H9 (cell line): ENCODE measurements at regions not wholly inside any gene's neighbourhood (a gene's known extent, or its start where the extent isn't known, plus 50 kb on each side); places are given as distances from the start of the nearest gene placed in this dataset.

Experiments
- DNase-seq: peaks from one replicate; pipeline ENCODE4 v3.0.0-alpha.2; 2017
- H2AFZ ChIP-seq: one replicate; pipeline ENCODE4 v1.6.1; 2013; ENCODE audit warnings: mild to moderate bottlenecking, low read length, control low read depth, moderate library complexity
- H2AK5ac ChIP-seq: 2 replicates; pipeline ENCODE4 v1.6.1; 2013; ENCODE audit warnings: low read length, control low read depth, mixed read lengths; ENCODE audit not compliant: insufficient read length
- H2BK120ac ChIP-seq: one replicate; pipeline ENCODE4 v1.6.1; 2013; ENCODE audit warnings: low read depth, mild to moderate bottlenecking, low read length, control low read depth, inconsistent platforms; ENCODE audit not compliant: poor library complexity, severe bottlenecking
- H2BK12ac ChIP-seq: 2 replicates; pipeline ENCODE4 v1.6.1; 2013; ENCODE audit warnings: low read length, control low read depth, mixed read lengths, low read depth; ENCODE audit not compliant: insufficient read length
- H2BK15ac ChIP-seq: 2 replicates; pipeline ENCODE4 v1.6.1; 2013; ENCODE audit warnings: low read depth, low read length, control low read depth
- H2BK20ac ChIP-seq: one replicate; pipeline ENCODE4 v1.6.1; 2013; ENCODE audit warnings: low read depth, mild to moderate bottlenecking, low read length, control low read depth, inconsistent platforms; ENCODE audit not compliant: poor library complexity, severe bottlenecking
- H2BK5ac ChIP-seq: 2 replicates; pipeline ENCODE4 v1.6.1; 2013; ENCODE audit warnings: low read length, control low read depth, mixed read lengths; ENCODE audit not compliant: insufficient read length
- H3K14ac ChIP-seq: 2 replicates; pipeline ENCODE4 v1.6.1; 2013; ENCODE audit warnings: low read length, control low read depth; ENCODE audit not compliant: insufficient read depth
- H3K18ac ChIP-seq: 2 replicates; pipeline ENCODE4 v1.6.1; 2013; ENCODE audit warnings: low read depth, mild to moderate bottlenecking, mixed read lengths, low read length, control low read depth; ENCODE audit not compliant: insufficient read length
- H3K23ac ChIP-seq: 2 replicates; pipeline ENCODE4 v1.6.1; 2013; ENCODE audit warnings: low read length, control low read depth, mixed read lengths, low read depth; ENCODE audit not compliant: insufficient read length
- H3K23me2 ChIP-seq: 2 replicates; pipeline ENCODE4 v1.6.1; 2013; ENCODE audit warnings: low read depth, mild to moderate bottlenecking, mixed read lengths, low read length, control low read depth; ENCODE audit not compliant: insufficient read length, poor library complexity, severe bottlenecking
- H3K27ac ChIP-seq: 2 replicates; pipeline ENCODE4 v1.5.1; 2013; ENCODE audit warnings: low read length, control low read depth, mixed read lengths, low read depth; ENCODE audit not compliant: insufficient read length
- H3K27me3 ChIP-seq: 2 replicates; pipeline ENCODE4 v1.6.1; 2013; ENCODE audit warnings: low read length, control low read depth, inconsistent platforms; ENCODE audit not compliant: insufficient read depth
- H3K4ac ChIP-seq: 2 replicates; pipeline ENCODE4 v1.6.1; 2013; ENCODE audit warnings: low read depth, mild to moderate bottlenecking, control low read depth, inconsistent platforms, low read length, moderate library complexity
- H3K4me1 ChIP-seq: 2 replicates; pipeline ENCODE4 v1.6.1; 2013; ENCODE audit warnings: low read length, control low read depth, inconsistent platforms; ENCODE audit not compliant: insufficient read depth
- H3K4me2 ChIP-seq: 2 replicates; pipeline ENCODE4 v1.6.1; 2013; ENCODE audit warnings: low read length, control low read depth, mixed read lengths; ENCODE audit not compliant: insufficient read length, insufficient read depth
- H3K56ac ChIP-seq: 2 replicates; pipeline ENCODE4 v1.6.1; 2013; ENCODE audit warnings: low read depth, mild to moderate bottlenecking, mixed read lengths, low read length, control low read depth; ENCODE audit not compliant: insufficient read length
- H3K79me1 ChIP-seq: 2 replicates; pipeline ENCODE4 v1.6.1; 2013; ENCODE audit warnings: low read depth, mild to moderate bottlenecking, moderate library complexity, low read length, control low read depth, inconsistent platforms; ENCODE audit not compliant: insufficient read depth, poor library complexity, severe bottlenecking
- H3K79me2 ChIP-seq: 2 replicates; pipeline ENCODE4 v1.6.1; 2013; ENCODE audit warnings: low read length, control low read depth, inconsistent platforms; ENCODE audit not compliant: insufficient read depth
- H3K9ac ChIP-seq: 2 replicates; pipeline ENCODE4 v1.6.1; 2013; ENCODE audit warnings: low read length, control low read depth, mixed read lengths; ENCODE audit not compliant: insufficient read length; ENCODE audit errors: extremely low read depth
- H3K9me3 ChIP-seq: one replicate; pipeline ENCODE4 v1.6.1; 2013; ENCODE audit warnings: low read depth, low read length, inconsistent platforms; ENCODE audit not compliant: control insufficient read depth
- H3T11ph ChIP-seq: one replicate; pipeline ENCODE4 v1.6.1; 2013; ENCODE audit warnings: mild to moderate bottlenecking, low read length, control low read depth, inconsistent platforms
- H4K20me1 ChIP-seq: one replicate; pipeline ENCODE4 v1.6.1; 2013; ENCODE audit not compliant: control insufficient read depth, insufficient read length, insufficient read depth
- H4K5ac ChIP-seq: 2 replicates; pipeline ENCODE4 v1.6.1; 2013; ENCODE audit warnings: low read depth, mild to moderate bottlenecking, mixed read lengths, low read length, control low read depth; ENCODE audit not compliant: insufficient read length
- H4K8ac ChIP-seq: replicated peaks from 2 replicates; pipeline ENCODE4 v1.6.1; 2013; ENCODE audit warnings: low read length, control low read depth, mixed read lengths, low read depth; ENCODE audit not compliant: insufficient read length
- H4K91ac ChIP-seq: 2 replicates; pipeline ENCODE4 v1.6.1; 2013; ENCODE audit warnings: low read depth, mild to moderate bottlenecking, moderate library complexity, mixed read lengths, low read length, control low read depth; ENCODE audit not compliant: insufficient read length
- H3K27ac Mint-ChIP-seq, 3 experiments: 2 replicates in 2 of 3; 3 replicates in 1 of 3; pipeline ENCODE4 v1.8.0; 2020 to 2021; ENCODE audit warnings: mixed read lengths in 3 of 3, mild to moderate bottlenecking in 1 of 3, moderate library complexity in 1 of 3
- H3K27me3 Mint-ChIP-seq: 2 replicates; pipeline ENCODE4 v1.8.0; 2021; ENCODE audit warnings: low read depth, mild to moderate bottlenecking, moderate library complexity, mixed read lengths
- H3K36me3 Mint-ChIP-seq, 3 experiments: 2 replicates in 2 of 3; 3 replicates in 1 of 3; pipeline ENCODE4 v1.8.0; 2020 to 2021; ENCODE audit warnings: low read depth in 3 of 3, mixed read lengths in 3 of 3; ENCODE audit not compliant: insufficient read depth in 1 of 3
- H3K4me1 Mint-ChIP-seq, 2 experiments: 2 replicates each; pipeline ENCODE4 v1.8.0; 2020; ENCODE audit warnings: mixed read lengths in 2 of 2
- H3K4me3 Mint-ChIP-seq, 2 experiments: 2 replicates in 1 of 2; 3 replicates in 1 of 2; pipeline ENCODE4 v1.8.0; 2020 to 2021; ENCODE audit warnings: mild to moderate bottlenecking in 2 of 2, mixed read lengths in 2 of 2, moderate library complexity in 1 of 2
- H3K9me3 Mint-ChIP-seq, 2 experiments: 2 replicates in 1 of 2; 3 replicates in 1 of 2; pipeline ENCODE4 v1.8.0; 2020; ENCODE audit warnings: mild to moderate bottlenecking in 2 of 2, mixed read lengths in 2 of 2, moderate library complexity in 1 of 2
- WGBS: extraction: QIAGEN DNeasy Blood & Tissue Kit; methylation state at CpG from one replicate; pipeline ENCODE4 v1.1.7; 2013; ENCODE audit warnings: missing lambda C conversion rate, low lambda C conversion rate, mixed read lengths; ENCODE audit not compliant: insufficient read length; ENCODE audit errors: extremely low coverage; 5-methylcytosine and 5-hydroxymethylcytosine counted together
- TF ChIP-seq, protein P1 (sequence below): fragments of 200-600 bp; sonication (generic); conservative IDR thresholded peaks from 3 replicates; pipeline ENCODE4 v1.8.0; 2021; ENCODE audit warnings: antibody characterized with exemption, mild to moderate bottlenecking

DNA sequence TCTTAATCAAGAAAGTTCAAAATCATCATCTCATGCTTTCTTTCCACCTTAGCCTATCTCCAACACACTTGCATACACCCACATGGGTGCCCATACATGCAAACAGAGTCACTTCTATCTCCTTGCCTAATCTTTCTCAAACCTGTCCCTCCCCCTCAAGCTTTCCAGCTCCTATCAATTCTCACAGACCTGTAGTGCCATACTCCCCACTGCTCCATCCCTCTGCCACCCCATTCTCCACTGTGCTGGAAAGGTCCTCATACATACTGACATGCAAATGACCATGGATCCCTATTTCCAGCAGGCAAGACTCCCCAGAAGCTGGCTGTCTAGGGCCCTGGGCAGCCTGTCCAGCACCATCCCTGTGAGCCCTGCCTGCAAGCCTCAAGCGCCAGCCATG, 320.4 kb upstream of the CCL2 start:
- Histone ChIP-seq H3K27me3 (no peaks in the 10 kb centered on the region), H2BK5ac (no peak overlapping the region), H3K18ac (no peak overlapping the region), H4K8ac (no peak overlapping the region), H4K91ac (no peak overlapping the region), H2BK15ac (no peak overlapping the region), H2BK20ac (no peak overlapping the region), H2BK120ac (no peak overlapping the region), H3K23ac (no peak overlapping the region), H3K4me2 (no peak overlapping the region), H3K23me2 (no peaks in the 10 kb centered on the region), H3K79me2 (no peaks in the 10 kb centered on the region), H4K20me1 (no peaks in the 10 kb centered on the region), H3K4me1 (peaks cover 2% of the 10 kb centered on the region; the same call in 1 of the 2 replicates), H3K56ac (no peak overlapping the region), H4K5ac (no peak overlapping the region), H3K14ac (no peak overlapping the region), H3K79me1 (no peaks in the 10 kb centered on the region), H3T11ph (no peak overlapping the region), H3K9ac (no peak overlapping the region), H3K4ac (no peak overlapping the region), H2AK5ac (no peak overlapping the region), H2AFZ (no peak overlapping the region), H2BK12ac (no peak overlapping the region), H3K9me3 (no peaks in the 10 kb centered on the region), H3K27ac (no peak overlapping the region)
- H3K27ac Mint-ChIP-seq = peak overlapping the region in 1 of 3 experiments; percentile 21; a peak in 1 of 7 replicates
- no CpG with 5 or more reads among the region's 1 CpG for WGBS
- H3K36me3 Mint-ChIP-seq = peaks cover 0 to 8% (median 0%) of the 10 kb centered on the region in 3 experiments; a peak in 3 of 7 replicates
- H3K27me3 Mint-ChIP-seq = peaks cover 9% of the 10 kb centered on the region
- H3K4me3 Mint-ChIP-seq = no peak overlapping the region; a peak in 1 of 5 replicates
- H3K9me3 Mint-ChIP-seq = peaks cover 0 to 9% of the 10 kb centered on the region in 2 experiments; a peak in 2 of 5 replicates
- no peak for DNase-seq
- TF ChIP-seq, protein P1, sequence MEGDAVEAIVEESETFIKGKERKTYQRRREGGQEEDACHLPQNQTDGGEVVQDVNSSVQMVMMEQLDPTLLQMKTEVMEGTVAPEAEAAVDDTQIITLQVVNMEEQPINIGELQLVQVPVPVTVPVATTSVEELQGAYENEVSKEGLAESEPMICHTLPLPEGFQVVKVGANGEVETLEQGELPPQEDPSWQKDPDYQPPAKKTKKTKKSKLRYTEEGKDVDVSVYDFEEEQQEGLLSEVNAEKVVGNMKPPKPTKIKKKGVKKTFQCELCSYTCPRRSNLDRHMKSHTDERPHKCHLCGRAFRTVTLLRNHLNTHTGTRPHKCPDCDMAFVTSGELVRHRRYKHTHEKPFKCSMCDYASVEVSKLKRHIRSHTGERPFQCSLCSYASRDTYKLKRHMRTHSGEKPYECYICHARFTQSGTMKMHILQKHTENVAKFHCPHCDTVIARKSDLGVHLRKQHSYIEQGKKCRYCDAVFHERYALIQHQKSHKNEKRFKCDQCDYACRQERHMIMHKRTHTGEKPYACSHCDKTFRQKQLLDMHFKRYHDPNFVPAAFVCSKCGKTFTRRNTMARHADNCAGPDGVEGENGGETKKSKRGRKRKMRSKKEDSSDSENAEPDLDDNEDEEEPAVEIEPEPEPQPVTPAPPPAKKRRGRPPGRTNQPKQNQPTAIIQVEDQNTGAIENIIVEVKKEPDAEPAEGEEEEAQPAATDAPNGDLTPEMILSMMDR = no peak
- peaks cover 25 to 28% of the 10 kb centered on the region in 2 experiments for H3K4me1 Mint-ChIP-seq
